ENCODE measurements at regions not wholly inside any gene's neighbourhood (a gene's known extent, or its start where the extent isn't known, plus 50 kb on each side); places are given as distances from the start of the nearest gene placed in this dataset.

- TF ChIP-seq AFF4 (CRISPR knock-in tag; IDR thresholded peaks at IDR 0.05) = no peak
- TF ChIP-seq ZNF503 (CRISPR knock-in tag; IDR thresholded peaks at IDR 0.05) = no peak
Observed at GRCh38 chr1:177471244-177471643, 300.5 kb downstream of the BRINP2 start (continued).

GRCh38 chr1:177469519-177469918 is 298.8 kb downstream of the BRINP2 start:
- no peak for TF ChIP-seq ZNF780A (CRISPR knock-in tag; IDR thresholded peaks at IDR 0.05)
- TF ChIP-seq ARNTL (CRISPR knock-in tag; IDR thresholded peaks at IDR 0.05) = no peak
- TF ChIP-seq ZBTB8A (CRISPR knock-in tag; IDR thresholded peaks at IDR 0.05; ENCODE audit: borderline replicate concordance, low read depth) = no peak
- no peak for TF ChIP-seq CEBPZ (IDR thresholded peaks at IDR 0.05; ENCODE audit: low read length)
- no peak for TF ChIP-seq ELK4 (CRISPR knock-in tag; IDR thresholded peaks at IDR 0.05; ENCODE audit: borderline replicate concordance)
- no peak for TF ChIP-seq RFXAP (CRISPR knock-in tag; IDR thresholded peaks at IDR 0.05; ENCODE audit: borderline replicate concordance)
- TF ChIP-seq TARDBP (CRISPR knock-in tag; IDR thresholded peaks at IDR 0.05) = no peak
- FAIRE-seq (no peak), ATAC-seq (no peak), DNase-seq (ENCODE audit: low spot score) (no peak)
- Histone ChIP-seq H3K9me3 (ENCODE audit: low read length) (no peaks in the 10 kb centered on the region), H3K4me1 (ENCODE audit: insufficient read depth, low read length) (no peaks in the 10 kb centered on the region), H3K36me3 (replicated peaks in 1 of 2; ENCODE audit: control insufficient read depth in 1 of 2, insufficient read depth in 2 of 2, low read length in 2 of 2) (no peaks in the 10 kb centered on the region), H2AFZ (ENCODE audit: low read length) (no peak overlapping the region), H3K9ac (ENCODE audit: insufficient read depth, low read depth, low read length) (no peak overlapping the region), H4K20me1 (ENCODE audit: insufficient read depth, low read length) (no peaks in the 10 kb centered on the region), H3K27me3 (ENCODE audit: control insufficient read depth in 1 of 2, insufficient read depth in 2 of 2, low read length in 2 of 2) (no peaks in the 10 kb centered on the region), H3K27ac (ENCODE audit: extremely low read length, insufficient read depth, low read length) (no peak overlapping the region), H3K4me3 (replicated peaks in 1 of 3; ENCODE audit: insufficient read depth in 1 of 3, low read depth in 2 of 3, low read length in 3 of 3) (no peak overlapping the region), H3K4me2 (ENCODE audit: low read depth, low read length) (no peak overlapping the region), H3K79me2 (ENCODE audit: insufficient read depth, low read length) (no peaks in the 10 kb centered on the region)
- BruUV-seq (replicated peaks) = no TSS peak
- ChIA-PET POLR2A (no interaction called here), CTCF (ENCODE audit: low intra/inter-chr PET ratio, low total read pairs) (no interaction called here)
- in situ Hi-C loops (cut with HindIII; ENCODE audit: extremely low pct_ligation_motif_present, low pct_unique_long_range_greater_than_20kb) = no loop called here
- 91% methylated on average over 3 of the region's 3 CpGs for WGBS (ENCODE audit: low lambda C conversion rate)
- intact Hi-C loops (cut with micrococcal nuclease; ENCODE audit: unreplicated experiment) = no loop called here

Data from HepG2 (cell line).